Trophoblast cell (in vitro differentiated cells and primary cell): ENCODE measurements at regions not wholly inside any gene's neighbourhood (a gene's known extent, or its start where the extent isn't known, plus 50 kb on each side); places are given as distances from the start of the nearest gene placed in this dataset.
"Not testable (repeated sequence)": the region's sequence is repeated elsewhere in the genome, so short reads cannot be mapped to it uniquely, and the experiment has no call there.

Experiments
- DNase-seq, 2 donors: peaks; one replicate each; pipeline ENCODE4 v3.0.0-alpha.2; 2016
- H2AFZ ChIP-seq: 2 replicates; pipeline ENCODE4 v1.6.1; 2013; ENCODE audit warnings: low read length, moderate library complexity, mild to moderate bottlenecking; ENCODE audit not compliant: insufficient read depth, poor library complexity
- H2AK5ac ChIP-seq: 2 replicates; pipeline ENCODE4 v1.6.1; 2013; ENCODE audit warnings: mild to moderate bottlenecking, low read length
- H2BK120ac ChIP-seq: 2 replicates; pipeline ENCODE4 v1.6.1; 2013; ENCODE audit warnings: low read length, mild to moderate bottlenecking, moderate library complexity; ENCODE audit not compliant: insufficient read depth, poor library complexity
- H2BK12ac ChIP-seq: 2 replicates; pipeline ENCODE4 v1.6.1; 2013; ENCODE audit warnings: mild to moderate bottlenecking, low read length, moderate library complexity
- H2BK5ac ChIP-seq: 2 replicates; pipeline ENCODE4 v1.6.1; 2013; ENCODE audit warnings: low read length, low read depth, moderate library complexity, mild to moderate bottlenecking; ENCODE audit not compliant: poor library complexity
- H3K14ac ChIP-seq: 2 replicates; pipeline ENCODE4 v1.6.1; 2013; ENCODE audit warnings: mild to moderate bottlenecking, low read length
- H3K18ac ChIP-seq: 2 replicates; pipeline ENCODE4 v1.6.1; 2013; ENCODE audit warnings: mild to moderate bottlenecking, low read length
- H3K23ac ChIP-seq: 2 replicates; pipeline ENCODE4 v1.6.1; 2013; ENCODE audit warnings: low read length
- H3K27ac ChIP-seq: 2 replicates; pipeline ENCODE4 v1.5.1; 2013; ENCODE audit warnings: low read depth, mild to moderate bottlenecking, inconsistent platforms, low read length, moderate library complexity
- H3K27me3 ChIP-seq: 2 replicates; pipeline ENCODE4 v1.6.1; 2013; ENCODE audit warnings: inconsistent platforms, mild to moderate bottlenecking, low read length, moderate library complexity; ENCODE audit not compliant: insufficient read depth
- H3K36me3 ChIP-seq, 2 experiments: 1 replicate in 1 of 2; 2 replicates in 1 of 2; pipeline ENCODE4 v1.6.1; 2013; ENCODE audit warnings: low read length in 2 of 2, mild to moderate bottlenecking in 2 of 2, moderate library complexity in 1 of 2; ENCODE audit not compliant: insufficient read depth in 2 of 2, control insufficient read depth in 1 of 2
- H3K4ac ChIP-seq: 2 replicates; pipeline ENCODE4 v1.6.1; 2013; ENCODE audit warnings: low read depth, mild to moderate bottlenecking, low read length, moderate library complexity
- H3K4me1 ChIP-seq, 2 experiments: 1 replicate in 1 of 2; 2 replicates in 1 of 2; pipeline ENCODE4 v1.6.1; 2013; ENCODE audit warnings: low read length in 2 of 2, mild to moderate bottlenecking in 2 of 2, moderate library complexity in 1 of 2; ENCODE audit not compliant: insufficient read depth in 2 of 2, control insufficient read depth in 1 of 2
- H3K4me2 ChIP-seq: 2 replicates; pipeline ENCODE4 v1.6.1; 2013; ENCODE audit warnings: inconsistent platforms, mild to moderate bottlenecking, low read length, moderate library complexity
- H3K4me3 ChIP-seq: 2 replicates; pipeline ENCODE4 v1.5.1; 2013; ENCODE audit warnings: mild to moderate bottlenecking, low read depth, low read length, inconsistent platforms
- H3K79me1 ChIP-seq: one replicate; pipeline ENCODE4 v1.6.1; 2013; ENCODE audit warnings: low read length
- H3K79me2 ChIP-seq: 2 replicates; pipeline ENCODE4 v1.6.1; 2013; ENCODE audit warnings: low read length, mild to moderate bottlenecking; ENCODE audit not compliant: control insufficient read depth, insufficient read depth, poor library complexity
- H3K9ac ChIP-seq: 2 replicates; pipeline ENCODE4 v1.6.1; 2013; ENCODE audit warnings: mild to moderate bottlenecking, low read length
- H3K9me3 ChIP-seq: 2 replicates; pipeline ENCODE4 v1.6.1; 2013; ENCODE audit warnings: low read depth, mild to moderate bottlenecking, control low read depth, inconsistent platforms, low read length; ENCODE audit not compliant: insufficient read depth
- H4K12ac ChIP-seq: 2 replicates; pipeline ENCODE4 v1.6.1; 2013; ENCODE audit warnings: low read depth, mild to moderate bottlenecking, low read length, moderate library complexity
- H4K8ac ChIP-seq: 2 replicates; pipeline ENCODE4 v1.6.1; 2013; ENCODE audit warnings: low read depth, mild to moderate bottlenecking, low read length, moderate library complexity
- H4K91ac ChIP-seq: one replicate; pipeline ENCODE4 v1.6.1; 2013; ENCODE audit warnings: low read depth, mild to moderate bottlenecking, low read length, moderate library complexity
- WGBS: extraction: QIAGEN DNeasy Blood & Tissue Kit; methylation state at CpG from one replicate; pipeline ENCODE4 v1.1.7; 2013; ENCODE audit warnings: missing lambda C conversion rate; ENCODE audit not compliant: insufficient read length, insufficient coverage; ENCODE audit errors: extremely low coverage; 5-methylcytosine and 5-hydroxymethylcytosine counted together

DNA sequence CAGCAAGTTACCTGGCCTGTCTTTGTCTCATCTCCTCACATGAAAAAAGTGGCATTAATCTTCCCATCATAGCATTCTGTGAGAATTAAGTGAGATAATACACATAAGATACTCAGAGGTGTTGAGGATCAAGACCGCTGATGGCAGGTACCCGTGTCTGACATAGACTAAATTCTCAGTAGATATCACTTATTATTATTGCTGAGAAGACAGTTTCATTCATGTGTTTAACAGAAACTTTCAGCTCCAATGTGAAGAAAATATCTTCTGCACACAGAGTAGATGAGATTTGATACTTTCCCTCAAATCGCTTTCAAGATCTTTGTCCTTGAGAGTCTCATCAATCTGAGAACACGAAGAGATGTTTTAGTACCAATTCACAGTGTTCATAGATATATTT is 809.4 kb downstream of the TSN start:
- no peaks in the 10 kb centered on the region for H3K36me3 ChIP-seq
- no peaks in the 10 kb centered on the region for H3K79me2 ChIP-seq
- H3K4ac ChIP-seq, result no peak overlapping the region
- H3K9me3 ChIP-seq, result no peaks in the 10 kb centered on the region
- DNase-seq, result no peak
- H2BK5ac ChIP-seq, result no peak overlapping the region
- H3K4me2 ChIP-seq, result no peak overlapping the region
- H3K4me1 ChIP-seq, result no peaks in the 10 kb centered on the region
- no peak overlapping the region for H3K18ac ChIP-seq
- no peak overlapping the region for H2BK120ac ChIP-seq
- no peak overlapping the region for H2BK12ac ChIP-seq
- H3K27ac ChIP-seq, result no peak overlapping the region
- no peak overlapping the region for H4K8ac ChIP-seq
- no peak overlapping the region for H3K9ac ChIP-seq
- H3K27me3 ChIP-seq, result no peaks in the 10 kb centered on the region
- no peaks in the 10 kb centered on the region for H3K79me1 ChIP-seq
- no CpG with 5 or more reads among the region's 4 CpGs for whole genome bisulfite sequencing
- H4K12ac ChIP-seq, result no peak overlapping the region
- no peak overlapping the region for H2AFZ ChIP-seq
- H4K91ac ChIP-seq, result no peak overlapping the region
- no peak overlapping the region for H3K14ac ChIP-seq
- no peak overlapping the region for H2AK5ac ChIP-seq
- no peak overlapping the region for H3K23ac ChIP-seq
- no peak overlapping the region for H3K4me3 ChIP-seq

- Histone ChIP-seq H2AFZ (no peak overlapping the region), H3K4me1 (no peaks in the 10 kb centered on the region), H2BK5ac (no peak overlapping the region), H3K4me3 (no peak overlapping the region), H3K14ac (no peak overlapping the region), H3K79me1 (no peaks in the 10 kb centered on the region), H3K18ac (no peak overlapping the region), H4K12ac (no peak overlapping the region), H3K9me3 (no peaks in the 10 kb centered on the region), H3K23ac (no peak overlapping the region), H4K91ac (no peak overlapping the region), H3K27ac (no peak overlapping the region), H3K27me3 (no peaks in the 10 kb centered on the region), H3K9ac (no peak overlapping the region), H4K8ac (no peak overlapping the region), H2AK5ac (no peak overlapping the region), H3K4ac (no peak overlapping the region), H3K4me2 (no peak overlapping the region), H2BK12ac (no peak overlapping the region), H3K79me2 (no peaks in the 10 kb centered on the region), H3K36me3 (no peaks in the 10 kb centered on the region), H2BK120ac (no peak overlapping the region)
- WGBS, result no CpG with 5 or more reads among the region's 1 CpG
- no peak for DNase-seq
Measured at GRCh38 chr2:122565364-122565763, 809.9 kb downstream of the TSN start.

DNA sequence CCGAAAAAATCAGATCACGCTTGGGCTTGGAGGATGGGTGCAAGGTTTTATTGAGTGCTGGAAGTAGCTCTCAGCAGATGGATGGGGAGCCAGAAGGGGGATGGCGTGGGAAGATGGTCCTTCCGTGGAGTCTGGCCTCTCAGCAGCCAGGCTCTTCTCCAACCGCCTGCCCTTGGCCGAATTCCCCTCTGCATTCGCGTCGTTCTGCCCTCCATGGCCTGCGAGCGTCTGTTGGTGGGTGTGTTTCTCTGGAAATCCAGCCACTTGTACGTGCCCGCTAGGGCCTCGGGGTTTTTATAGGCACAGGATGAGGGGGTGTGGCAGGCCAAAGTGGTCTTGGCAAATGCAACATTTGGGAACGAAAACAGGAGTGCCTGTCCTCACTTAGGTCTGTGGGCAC is 815.2 kb downstream of the TSN start:
- H4K8ac ChIP-seq, result no peak overlapping the region
- no peak overlapping the region for H2AK5ac ChIP-seq

DNA sequence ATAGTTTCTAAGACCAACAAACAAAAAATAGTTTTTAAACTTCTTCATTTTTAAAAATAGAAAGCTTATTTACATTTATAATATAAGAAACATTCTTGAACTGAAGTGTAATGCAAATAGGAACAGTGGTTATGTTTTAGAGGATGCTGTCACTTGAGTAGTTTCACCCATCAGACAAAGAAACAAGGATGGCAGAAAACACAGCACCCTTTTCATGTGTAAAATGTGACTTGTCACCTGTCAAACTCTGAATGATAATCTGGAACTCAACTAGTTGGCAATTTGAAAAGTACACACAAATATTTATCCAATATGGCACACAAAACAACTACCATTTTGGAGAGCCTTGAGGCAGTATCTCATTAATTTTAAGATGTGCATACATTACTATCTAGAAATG is 816.0 kb downstream of the TSN start:
- not testable (repeated sequence) for H3K4ac ChIP-seq, DNase-seq, H4K8ac ChIP-seq, H3K18ac ChIP-seq, H4K91ac ChIP-seq, H2BK12ac ChIP-seq, H3K27ac ChIP-seq, H3K14ac ChIP-seq, H2AK5ac ChIP-seq, H2BK120ac ChIP-seq, H3K9ac ChIP-seq, H4K12ac ChIP-seq, H2AFZ ChIP-seq, H3K79me1 ChIP-seq, H3K79me2 ChIP-seq, H3K4me2 ChIP-seq, H3K23ac ChIP-seq, H3K9me3 ChIP-seq, H3K27me3 ChIP-seq, H3K4me3 ChIP-seq, H3K4me1 ChIP-seq, H3K36me3 ChIP-seq, H2BK5ac ChIP-seq

More for the DNA sequence above, 815.2 kb downstream of the TSN start:
- Histone ChIP-seq H3K9ac (no peak overlapping the region), H3K23ac (no peak overlapping the region), H3K79me1 (no peaks in the 10 kb centered on the region), H2AFZ (no peak overlapping the region), H3K27me3 (no peaks in the 10 kb centered on the region), H3K27ac (no peak overlapping the region), H4K12ac (no peak overlapping the region), H3K4ac (no peak overlapping the region), H3K4me3 (no peak overlapping the region), H4K91ac (no peak overlapping the region), H3K4me1 (peaks cover 0 to 3% of the 10 kb centered on the region in 2 experiments), H3K14ac (no peak overlapping the region), H3K18ac (no peak overlapping the region), H3K4me2 (no peak overlapping the region), H2BK12ac (no peak overlapping the region), H2BK5ac (no peak overlapping the region), H3K36me3 (no peaks in the 10 kb centered on the region), H2BK120ac (no peak overlapping the region), H3K9me3 (no peaks in the 10 kb centered on the region), H3K79me2 (no peaks in the 10 kb centered on the region)
- DNase-seq, result no peak
- no CpG with 5 or more reads among the region's 15 CpGs for WGBS

- Histone ChIP-seq H4K8ac (no peak overlapping the region), H3K79me2 (no peaks in the 10 kb centered on the region), H2BK5ac (no peak overlapping the region), H3K9me3 (no peaks in the 10 kb centered on the region), H3K79me1 (no peaks in the 10 kb centered on the region), H2AK5ac (no peak overlapping the region), H3K27me3 (no peaks in the 10 kb centered on the region), H3K4me3 (no peak overlapping the region), H3K4me2 (no peak overlapping the region), H4K91ac (no peak overlapping the region), H2BK12ac (no peak overlapping the region), H3K4ac (no peak overlapping the region), H3K14ac (no peak overlapping the region), H3K23ac (no peak overlapping the region), H3K27ac (no peak overlapping the region), H2AFZ (no peak overlapping the region), H4K12ac (no peak overlapping the region), H3K9ac (no peak overlapping the region), H2BK120ac (no peak overlapping the region), H3K4me1 (peaks cover 0 to 3% of the 10 kb centered on the region in 2 experiments), H3K18ac (no peak overlapping the region), H3K36me3 (no peaks in the 10 kb centered on the region)
- no peak for DNase-seq
Measured at GRCh38 chr2:122575076-122575475, 819.6 kb downstream of the TSN start.
